Activated T-cell treated with anti-CD3 and anti-CD28 coated beads for 4 hours (primary cell): ENCODE measurements at regions not wholly inside any gene's neighbourhood (a gene's known extent, or its start where the extent isn't known, plus 50 kb on each side); places are given as distances from the start of the nearest gene placed in this dataset.

Experiments
- DNase-seq: peaks from one replicate; pipeline ENCODE4 v3.0.0-alpha.2; 2020

DNA sequence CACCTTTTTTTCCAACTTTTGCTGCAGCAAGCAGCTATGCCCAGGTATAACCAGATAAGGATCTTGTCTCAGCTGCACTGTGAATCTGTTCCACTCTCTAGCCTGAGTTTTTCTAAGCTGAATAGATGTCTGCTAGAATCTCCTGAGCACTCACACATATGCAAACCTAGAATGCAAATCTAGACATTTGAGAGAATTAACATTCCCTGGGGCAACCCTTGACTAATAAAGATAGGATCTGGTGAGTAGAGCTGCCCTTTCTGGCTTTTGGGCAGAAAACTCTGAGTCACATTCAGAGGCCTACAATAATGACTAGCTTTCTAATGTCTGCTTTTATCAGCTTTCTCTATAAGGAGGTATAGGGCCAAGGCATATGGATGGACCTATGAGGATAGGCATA lies 61.4 kb upstream of the BARHL2 start:
- no peak for DNase-seq

DNA sequence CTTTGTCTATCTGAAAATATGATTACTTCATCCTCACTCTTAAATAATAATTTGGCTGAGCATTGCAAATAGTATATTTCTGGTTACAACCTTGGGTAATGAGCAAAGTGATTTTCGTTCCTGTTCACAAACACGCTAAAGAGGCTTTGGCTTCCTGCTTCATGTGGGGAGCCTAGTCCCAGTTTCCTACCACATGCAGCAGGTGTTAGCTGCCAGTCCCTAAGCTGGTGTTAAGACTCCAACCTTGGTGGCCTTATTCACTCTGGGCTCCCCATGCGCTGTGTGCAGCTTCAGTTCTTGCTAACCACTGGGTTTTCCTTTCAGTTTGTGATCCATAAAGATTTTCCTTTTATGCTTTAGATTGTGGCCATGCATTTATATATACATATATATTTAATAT lies 56.7 kb upstream of the BARHL2 start:
- DNase-seq: no peak

DNA sequence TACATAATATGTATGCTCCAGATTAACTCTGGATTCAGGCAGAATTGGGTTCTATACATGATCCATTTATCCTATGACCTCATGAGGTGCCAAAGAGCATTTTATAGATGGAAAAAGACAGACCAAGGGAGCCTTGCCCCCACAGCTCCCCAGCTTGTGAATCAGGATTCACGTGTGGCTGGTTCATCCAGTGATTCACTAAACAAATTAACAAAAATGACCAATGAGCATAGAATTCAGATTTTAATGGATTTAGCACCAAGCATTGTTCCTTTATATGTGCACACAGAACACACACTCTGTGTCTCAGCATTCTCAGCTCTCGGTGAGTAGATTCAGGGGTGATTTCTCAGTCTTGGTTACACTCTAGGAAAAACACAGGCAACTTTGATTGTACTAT lies 51.7 kb upstream of the BARHL2 start:
- DNase-seq: no peak

DNA sequence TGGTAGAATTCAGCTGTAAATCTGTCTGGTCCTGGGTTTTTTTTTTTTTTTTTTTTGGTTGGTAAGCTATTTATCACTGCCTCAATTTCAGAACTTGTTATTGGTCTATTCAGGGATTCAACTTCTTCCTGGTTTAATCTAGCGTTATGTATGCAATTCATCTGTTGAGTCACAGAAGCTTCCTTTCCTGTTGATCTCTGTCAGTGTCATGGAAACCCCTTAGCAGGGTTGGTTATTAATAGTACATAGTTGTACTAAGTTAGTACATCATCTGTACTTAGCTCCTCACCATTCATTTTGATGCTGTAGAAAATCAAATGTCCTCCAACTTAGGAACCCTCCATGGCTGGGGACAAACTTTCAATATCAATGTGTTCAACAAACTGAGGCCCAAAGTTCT lies 51.0 kb upstream of the BARHL2 start:
- no peak for DNase-seq
